Body of pancreas (tissue), 4 donors: ENCODE measurements at regions not wholly inside any gene's neighbourhood (a gene's known extent, or its start where the extent isn't known, plus 50 kb on each side); places are given as distances from the start of the nearest gene placed in this dataset.

ENCODE experiments used
- ATAC-seq: fragments of 150-250 bp; one replicate; pipeline ENCODE4 v1.9.1; 2016
- DNase-seq, 4 donors: peaks; one replicate each; pipeline ENCODE4 v3.0.0-alpha.2; 2019
- H3K27ac ChIP-seq, 4 donors: fragments of 200-600 bp; sonication (generic); 1 replicate in 3 of 4; 2 replicates in 1 of 4; pipeline versions ENCODE4 v1.5.1 to v1.6.1; 2016 to 2019; ENCODE audit warnings: mild to moderate bottlenecking in 1 of 4, mixed read lengths in 1 of 4, moderate library complexity in 1 of 4
- H3K27me3 ChIP-seq, 2 donors: fragments of 200-600 bp; sonication (generic); one replicate each; pipeline ENCODE4 v1.6.0; 2016; ENCODE audit warnings: mild to moderate bottlenecking in 1 of 2
- H3K36me3 ChIP-seq, 2 donors: fragments of 200-600 bp; sonication (generic); replicated peaks in 1 of 2; 2 replicates each; pipeline ENCODE4 v1.5.1; 2016; ENCODE audit warnings: low read depth in 2 of 2; ENCODE audit not compliant: insufficient read depth in 1 of 2
- H3K4me1 ChIP-seq: fragments of 200-600 bp; sonication (generic); one replicate; pipeline ENCODE4 v1.6.0; 2016
- H3K4me3 ChIP-seq, 2 donors: fragments of 200-600 bp; sonication (generic); 1 replicate in 1 of 2; 2 replicates in 1 of 2; pipeline ENCODE4 v1.5.1; 2016 to 2019
- H3K9me3 ChIP-seq, 3 donors: fragments of 200-600 bp; sonication (generic); 1 replicate in 2 of 3; 2 replicates in 1 of 3; pipeline ENCODE4 v1.5.1; 2016
- POLR2A ChIP-seq, 3 donors: fragments of 450-650 bp; IDR thresholded peaks; one replicate each; pipeline ENCODE4 v1.6.1; 2016; ENCODE audit warnings: antibody characterized with exemption in 3 of 3, mild to moderate bottlenecking in 2 of 3
- WGBS, 2 donors: methylation state at CpG; one replicate each; pipeline ENCODE4 v1.1.5; 2017; 5-methylcytosine and 5-hydroxymethylcytosine counted together
- intact Hi-C: fragments of 100-400 bp; cut with DNase I; formaldehyde crosslinking; loops from one replicate; pipeline ENCODE4 v1.15.1; 2023
- TF ChIP-seq, protein P1 (sequence below), 7 experiments: fragments of 450-650 bp in 4 of 7; fragments of 200-600 bp in 3 of 7; sonication (generic) in 3 of 7; IDR thresholded peaks; one replicate each; pipeline ENCODE4 v1.5.1; 2016 to 2019; ENCODE audit warnings: antibody characterized with exemption in 7 of 7

DNA sequence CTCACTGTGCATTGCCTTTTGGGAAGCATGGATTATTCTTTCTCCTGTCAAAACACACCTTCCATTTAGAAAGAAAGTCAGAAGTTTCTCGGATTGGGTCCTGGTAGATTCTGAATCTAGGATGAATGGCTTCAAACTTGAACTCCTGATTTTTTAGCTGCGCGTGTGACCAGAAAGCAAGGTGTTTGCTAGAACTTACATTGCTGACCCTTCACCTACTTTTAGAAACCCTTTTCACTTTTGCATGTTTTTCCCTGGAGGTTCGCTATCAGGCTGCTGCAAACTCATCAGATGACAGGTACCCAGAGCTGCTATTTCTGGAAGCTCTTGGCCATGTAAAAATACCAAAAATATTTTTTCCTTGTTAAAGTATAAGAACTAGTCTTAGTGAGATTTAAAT is 132.0 kb downstream of the QPCT start:
- WGBS, 2 donors = 78% methylated on average over 4 of the region's 4 CpGs
- intact Hi-C loops = no loop called here
- Histone ChIP-seq H3K27me3 (no peaks in the 10 kb centered on the region), H3K4me1 (no peaks in the 10 kb centered on the region), H3K4me3 (no peak overlapping the region), H3K27ac (no peak overlapping the region), H3K9me3 (peaks cover 0 to under 1% (median 0%) of the 10 kb centered on the region in 3 donors), H3K36me3 (no peaks in the 10 kb centered on the region)
- TF ChIP-seq POLR2A (IDR thresholded peaks at IDR 0.05) = no peak
- TF ChIP-seq, protein P1, sequence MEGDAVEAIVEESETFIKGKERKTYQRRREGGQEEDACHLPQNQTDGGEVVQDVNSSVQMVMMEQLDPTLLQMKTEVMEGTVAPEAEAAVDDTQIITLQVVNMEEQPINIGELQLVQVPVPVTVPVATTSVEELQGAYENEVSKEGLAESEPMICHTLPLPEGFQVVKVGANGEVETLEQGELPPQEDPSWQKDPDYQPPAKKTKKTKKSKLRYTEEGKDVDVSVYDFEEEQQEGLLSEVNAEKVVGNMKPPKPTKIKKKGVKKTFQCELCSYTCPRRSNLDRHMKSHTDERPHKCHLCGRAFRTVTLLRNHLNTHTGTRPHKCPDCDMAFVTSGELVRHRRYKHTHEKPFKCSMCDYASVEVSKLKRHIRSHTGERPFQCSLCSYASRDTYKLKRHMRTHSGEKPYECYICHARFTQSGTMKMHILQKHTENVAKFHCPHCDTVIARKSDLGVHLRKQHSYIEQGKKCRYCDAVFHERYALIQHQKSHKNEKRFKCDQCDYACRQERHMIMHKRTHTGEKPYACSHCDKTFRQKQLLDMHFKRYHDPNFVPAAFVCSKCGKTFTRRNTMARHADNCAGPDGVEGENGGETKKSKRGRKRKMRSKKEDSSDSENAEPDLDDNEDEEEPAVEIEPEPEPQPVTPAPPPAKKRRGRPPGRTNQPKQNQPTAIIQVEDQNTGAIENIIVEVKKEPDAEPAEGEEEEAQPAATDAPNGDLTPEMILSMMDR (IDR thresholded peaks at IDR 0.05) = no peak
- no peak for DNase-seq
- ATAC-seq = no peak

DNA sequence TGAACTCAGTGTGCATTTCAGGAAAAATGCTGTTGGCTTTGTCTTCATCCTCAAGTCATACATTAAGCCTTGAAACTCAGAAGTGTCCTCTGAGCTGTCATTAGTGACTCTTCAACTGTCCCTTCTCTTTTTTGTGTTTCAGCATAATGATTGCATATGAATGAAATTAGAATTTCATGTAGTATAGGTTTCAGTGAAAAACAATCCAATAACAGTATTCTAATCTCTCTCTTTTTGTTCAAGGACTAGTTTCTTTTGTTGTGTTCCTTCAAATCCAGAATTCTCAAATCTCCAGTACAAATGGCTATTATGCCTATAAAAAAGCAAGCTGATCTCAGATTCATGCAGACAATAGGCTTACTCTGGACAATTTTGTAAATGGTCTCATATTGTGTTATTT is 133.5 kb downstream of the QPCT start:
- Histone ChIP-seq H3K27me3 (no peaks in the 10 kb centered on the region), H3K4me1 (no peaks in the 10 kb centered on the region), H3K27ac (no peak overlapping the region), H3K36me3 (no peaks in the 10 kb centered on the region), H3K9me3 (peaks cover 0 to 7% (median 0%) of the 10 kb centered on the region in 3 donors), H3K4me3 (no peak overlapping the region)
- no peak for TF ChIP-seq POLR2A (IDR thresholded peaks at IDR 0.05)
- TF ChIP-seq, protein P1 (IDR thresholded peaks at IDR 0.05) = no peak
- intact Hi-C loops = no loop called here
- DNase-seq = no peak
- ATAC-seq = no peak

DNA sequence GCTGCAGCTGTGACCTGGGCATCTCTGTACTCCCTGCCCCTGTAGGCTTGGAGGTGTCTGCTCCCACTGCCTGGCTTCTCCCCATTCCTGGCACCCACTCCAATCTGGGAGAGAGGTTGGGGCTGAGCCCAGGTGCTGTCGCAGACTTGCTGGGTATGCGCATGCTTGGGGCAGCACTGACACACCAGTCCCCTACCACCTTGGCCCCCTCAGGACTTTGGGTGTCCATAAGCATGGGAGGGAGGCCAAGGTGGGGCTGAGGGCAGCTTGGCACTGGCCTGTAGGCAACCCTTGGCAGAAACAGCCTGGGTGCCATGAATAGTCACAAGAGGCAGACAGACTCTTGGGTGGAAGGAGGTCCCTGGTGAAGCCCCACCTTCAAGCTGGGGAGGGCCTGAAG is 136.8 kb downstream of the QPCT start:
- Histone ChIP-seq H3K4me1 (no peaks in the 10 kb centered on the region), H3K4me3 (no peak overlapping the region), H3K36me3 (no peaks in the 10 kb centered on the region), H3K27me3 (no peaks in the 10 kb centered on the region), H3K9me3 (peaks cover 0 to 7% (median 0%) of the 10 kb centered on the region in 3 donors), H3K27ac (no peak overlapping the region)
- DNase-seq = no peak
- ATAC-seq = no peak
- TF ChIP-seq, protein P1 (IDR thresholded peaks at IDR 0.05) = no peak
- TF ChIP-seq POLR2A (IDR thresholded peaks at IDR 0.05) = no peak
- intact Hi-C loops = no loop called here
- 96 to 100% methylated on average over 2 of the region's 2 CpGs for WGBS, 2 donors

DNA sequence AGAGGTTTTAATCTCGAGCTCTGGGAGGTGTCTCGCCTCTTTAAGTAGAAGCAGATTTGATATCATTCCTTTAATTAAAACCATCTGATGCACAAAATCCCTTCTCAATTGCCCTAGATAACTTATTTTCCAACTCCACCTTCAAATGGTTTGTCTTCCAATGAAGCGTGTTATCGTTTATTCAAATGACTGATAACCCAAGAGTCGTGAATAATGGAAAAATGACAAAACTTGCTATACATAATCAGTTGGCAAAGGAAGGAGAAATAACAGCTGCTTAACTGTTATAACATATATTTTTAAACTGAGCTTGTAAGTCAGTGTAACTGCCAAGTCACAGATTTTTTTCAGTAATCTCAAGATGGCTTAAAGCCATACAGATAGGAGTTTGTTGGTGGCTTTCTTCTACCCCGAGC is 144.6 kb downstream of the QPCT start:
- DNase-seq = no peak
- Histone ChIP-seq H3K27ac (no peak overlapping the region), H3K36me3 (no peaks in the 10 kb centered on the region), H3K27me3 (no peaks in the 10 kb centered on the region), H3K9me3 (no peaks in the 10 kb centered on the region), H3K4me3 (no peak overlapping the region), H3K4me1 (no peaks in the 10 kb centered on the region)
- intact Hi-C loops = no loop called here
- ATAC-seq = no peak
- 32 to 44% methylated on average over 6 of the region's 6 CpGs for WGBS, 2 donors
- TF ChIP-seq POLR2A (IDR thresholded peaks at IDR 0.05) = no peak
- TF ChIP-seq, protein P1 (IDR thresholded peaks at IDR 0.05) = no peak

DNA sequence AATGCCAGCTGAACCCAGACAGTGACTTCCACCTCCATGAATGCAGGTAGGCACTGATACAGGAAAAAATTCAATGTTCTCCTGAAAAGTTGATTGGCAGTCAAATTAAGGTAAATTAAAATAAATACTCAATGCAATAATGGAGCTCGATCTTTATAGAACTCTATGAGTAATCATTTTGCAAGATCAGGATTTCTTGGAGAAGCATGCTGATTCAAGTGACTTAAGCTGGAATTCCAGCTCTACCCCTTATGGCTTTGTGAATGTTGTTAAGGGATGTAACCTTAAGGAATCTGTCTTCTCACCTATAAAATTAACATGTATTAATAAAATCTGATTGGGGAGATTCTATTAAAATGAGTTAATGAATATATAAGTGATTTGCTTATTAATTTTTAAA is 145.1 kb downstream of the QPCT start:
- ATAC-seq = no peak
- 29 to 41% methylated on average over 1 of the region's 1 CpG for WGBS, 2 donors

More for the DNA sequence above, 145.1 kb downstream of the QPCT start:
- Histone ChIP-seq H3K27ac (no peak overlapping the region), H3K36me3 (no peaks in the 10 kb centered on the region), H3K4me1 (no peaks in the 10 kb centered on the region), H3K9me3 (no peaks in the 10 kb centered on the region), H3K4me3 (no peak overlapping the region), H3K27me3 (no peaks in the 10 kb centered on the region)
- no peak for DNase-seq
- intact Hi-C loops = no loop called here
- no peak for TF ChIP-seq POLR2A (IDR thresholded peaks at IDR 0.05)
- TF ChIP-seq, protein P1 (IDR thresholded peaks at IDR 0.05) = no peak
